ENCODE measurements at regions not wholly inside any gene's neighbourhood (a gene's known extent, or its start where the extent isn't known, plus 50 kb on each side); places are given as distances from the start of the nearest gene placed in this dataset.

DNA sequence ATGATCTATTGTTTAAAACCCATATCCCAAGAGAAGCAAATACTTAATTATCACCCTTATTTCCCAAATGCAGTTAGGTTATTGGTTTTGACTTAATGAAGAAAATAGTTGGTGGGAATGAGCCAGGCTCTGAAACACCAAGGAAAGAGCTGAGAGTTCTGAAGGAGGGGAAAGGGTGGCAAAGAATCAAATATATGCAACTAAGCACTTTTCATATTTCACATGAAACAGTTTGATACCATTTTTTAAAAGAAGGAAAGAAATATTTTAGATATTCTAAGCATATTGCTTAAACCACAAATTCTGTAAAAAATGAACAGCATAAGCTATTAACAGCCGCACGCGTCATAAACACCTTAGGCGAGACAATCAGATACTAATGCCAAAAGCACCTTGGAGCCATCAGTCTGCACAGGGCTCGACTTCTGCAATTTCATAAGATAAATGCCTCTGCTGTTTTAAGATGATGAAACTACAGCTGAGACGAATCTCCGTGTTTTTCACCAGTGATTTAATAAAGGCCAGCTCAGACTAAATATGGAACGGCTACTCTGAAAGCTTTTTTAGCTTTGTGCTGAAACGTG, 371.7 kb downstream of the EN1 start:
- Histone ChIP-seq H3K79me2 (ENCODE audit: control insufficient read depth, insufficient read depth, low read length) (no peaks in the 10 kb centered on the region), H3K9me3 (replicated peaks; ENCODE audit: control insufficient read depth, insufficient read depth, low read depth, low read length) (no peaks in the 10 kb centered on the region), H4K20me1 (replicated peaks; ENCODE audit: control insufficient read depth, insufficient read depth, low read length) (no peaks in the 10 kb centered on the region), H3K36me3 (ENCODE audit: control insufficient read depth, insufficient read depth, low read length) (no peaks in the 10 kb centered on the region), H3K9ac (ENCODE audit: insufficient read depth in 1 of 2, low read depth in 2 of 2, low read length in 2 of 2) (no peak overlapping the region), H3K27me3 (ENCODE audit: control insufficient read depth in 2 of 2, insufficient read depth in 2 of 2, low read length in 2 of 2) (peaks cover 6 to 11% of the 10 kb centered on the region in 2 experiments; a peak in 4 of 5 replicates), H3K27ac (ENCODE audit: extremely low read depth, low read depth, low read length) (no peak overlapping the region), H2AFZ (ENCODE audit: low read depth, low read length) (no peak overlapping the region), H3K4me3 (no peak overlapping the region), H3K4me2 (ENCODE audit: insufficient read depth, low read length) (no peak overlapping the region), H3K4me1 (replicated peaks in 1 of 2; ENCODE audit: control insufficient read depth in 2 of 2, insufficient read depth in 2 of 2, low read length in 2 of 2) (no peaks in the 10 kb centered on the region), H3K9me1 (ENCODE audit: control insufficient read depth, insufficient read depth, low read length) (no peaks in the 10 kb centered on the region)
- no peak for DNase-seq (ENCODE audit: extremely low read depth in 1 of 4, low spot score in 3 of 4)
- in situ Hi-C loops (cut with MboI) (no loop called here), intact Hi-C loops (cut with micrococcal nuclease) (no loop called here)
- no peak for TF ChIP-seq ETV5 (CRISPR knock-in tag; IDR thresholded peaks at IDR 0.05; ENCODE audit: low read depth)
- no peak for TF ChIP-seq ZNF407 (IDR thresholded peaks at IDR 0.05; ENCODE audit: low read depth)
- TF ChIP-seq ZNF316 (IDR thresholded peaks at IDR 0.05) = peak; percentile 57; the same call in 1 of the 2 replicates
- TF ChIP-seq MAFG (tag; conservative IDR thresholded peaks at IDR 0.05) = 0 out of 2 replicates have a peak, but pooled peaks have one; percentile 34
- TF ChIP-seq ZNF644 (tag; IDR thresholded peaks at IDR 0.05; ENCODE audit: low read depth) = no peak
- no peak for TF ChIP-seq EGR1 (conservative IDR thresholded peaks at IDR 0.05)
- no peak for TF ChIP-seq CCAR2 (IDR thresholded peaks at IDR 0.05; ENCODE audit: low read depth, low read length)
- no peak for TF ChIP-seq ZFP30 (CRISPR knock-in tag; IDR thresholded peaks at IDR 0.05; ENCODE audit: borderline replicate concordance)
- peak; percentile 38; the same call in 1 of the 2 replicates for TF ChIP-seq C11orf30 (IDR thresholded peaks at IDR 0.05; ENCODE audit: low read depth)
- no peak for TF ChIP-seq SRSF1 (IDR thresholded peaks at IDR 0.05; ENCODE audit: low read depth, low read length)
- no peak for TF ChIP-seq CREB5 (CRISPR knock-in tag; IDR thresholded peaks at IDR 0.05)
- TF ChIP-seq FOXJ2 (tag; IDR thresholded peaks at IDR 0.05) = no peak
- TF ChIP-seq MAFK (IDR thresholded peaks at IDR 0.05; ENCODE audit: low read length) = peak; percentile 10; the same call in 1 of the 2 replicates
- WGBS (ENCODE audit: insufficient coverage, low coverage, missing lambda C conversion rate) = 5% methylated on average over 9 of the region's 9 CpGs
- ChIA-PET POLR2A (interaction anchor here (0.9 kb wide), 1 partner anchor 26 kb away, joined by 3 read pairs; no protein-coding TSS in a partner anchor), CTCF (ENCODE audit: low intra/inter-chr PET ratio) (no interaction called here)
- BruUV-seq (replicated peaks) = no TSS peak
- ATAC-seq = no peak
- FAIRE-seq = no peak

All from K562 (cell line).